GM21526 (cell line): ENCODE measurements at regions not wholly inside any gene's neighbourhood (a gene's known extent, or its start where the extent isn't known, plus 50 kb on each side); places are given as distances from the start of the nearest gene placed in this dataset.
"Not testable (repeated sequence)": the region's sequence is repeated elsewhere in the genome, so short reads cannot be mapped to it uniquely, and the experiment has no call there.

Experiments
- ATAC-seq: cut with Tn5 transposase; IDR thresholded peaks from one replicate; pipeline ENCODE4 v1.9.1; 2021; ENCODE audit warnings: moderate library complexity; ENCODE audit not compliant: unreplicated experiment, low FRiP score

DNA sequence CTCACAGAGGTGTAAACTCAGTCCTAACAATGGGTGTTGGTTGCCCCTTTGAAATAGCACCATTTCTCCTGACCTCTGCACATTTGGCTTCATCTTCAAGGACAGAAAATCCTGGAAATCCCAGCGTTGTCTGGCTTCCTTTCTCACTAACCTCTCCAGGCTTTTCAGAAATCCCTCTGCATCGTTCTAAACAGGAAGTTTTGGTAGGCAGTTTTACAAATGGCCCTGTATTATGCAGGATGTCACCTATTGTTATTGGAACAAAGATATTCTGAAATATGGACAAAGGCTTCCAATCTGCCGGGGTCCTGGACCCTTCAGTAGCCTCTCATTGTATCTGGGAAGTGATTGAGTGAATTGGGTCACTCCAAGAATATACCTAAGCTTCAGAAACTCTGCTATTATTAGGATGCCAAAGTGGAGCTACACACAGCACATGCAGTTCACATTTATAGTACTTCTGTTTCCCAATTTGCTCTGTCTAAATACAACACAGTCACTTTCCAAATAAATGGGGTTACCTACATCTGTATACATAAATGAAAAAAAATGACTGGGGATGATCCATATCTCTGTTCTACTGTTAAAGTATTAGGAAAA lies 134.8 kb upstream of the KLF6 start:
- ATAC-seq, result no peak

DNA sequence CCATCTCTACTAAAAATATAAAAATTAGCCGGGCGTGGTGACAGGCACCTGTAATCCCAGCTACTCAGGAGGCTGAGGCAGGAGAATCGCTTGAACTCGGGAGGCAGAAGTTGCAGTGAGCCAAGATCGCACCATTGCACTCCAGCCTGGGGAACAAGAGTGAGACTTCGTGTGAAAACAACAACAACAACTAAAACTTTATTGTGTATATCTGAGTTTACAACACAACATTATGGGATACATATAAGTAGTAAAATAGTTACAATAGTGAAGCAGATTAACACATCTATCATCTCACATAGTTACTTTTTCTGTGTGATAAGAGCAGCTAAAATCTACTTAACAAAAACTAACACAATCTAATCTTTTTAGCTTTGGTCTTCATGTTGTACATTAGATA lies 132.4 kb upstream of the KLF6 start:
- ATAC-seq, result not testable (repeated sequence)

DNA sequence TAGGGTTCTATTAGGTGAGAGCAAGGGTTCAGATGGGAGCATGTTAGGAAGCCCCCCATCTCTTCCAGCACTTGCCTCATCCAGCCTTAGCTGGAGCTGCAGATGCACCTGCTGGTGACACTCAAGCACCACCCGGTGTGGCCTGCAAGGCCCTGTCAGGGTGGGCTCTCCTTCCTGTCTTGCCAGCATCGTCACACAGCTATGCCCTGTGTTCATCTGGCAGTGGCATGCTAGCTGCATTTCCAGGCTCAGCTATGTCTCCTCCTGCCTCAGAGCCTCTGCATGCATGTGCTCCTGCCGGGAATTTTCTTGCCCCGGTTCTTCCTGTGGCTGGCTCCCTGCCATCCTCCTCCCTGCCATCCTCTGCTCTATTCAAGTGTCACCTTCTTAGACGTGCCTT lies 129.7 kb upstream of the KLF6 start:
- ATAC-seq, result no peak

DNA sequence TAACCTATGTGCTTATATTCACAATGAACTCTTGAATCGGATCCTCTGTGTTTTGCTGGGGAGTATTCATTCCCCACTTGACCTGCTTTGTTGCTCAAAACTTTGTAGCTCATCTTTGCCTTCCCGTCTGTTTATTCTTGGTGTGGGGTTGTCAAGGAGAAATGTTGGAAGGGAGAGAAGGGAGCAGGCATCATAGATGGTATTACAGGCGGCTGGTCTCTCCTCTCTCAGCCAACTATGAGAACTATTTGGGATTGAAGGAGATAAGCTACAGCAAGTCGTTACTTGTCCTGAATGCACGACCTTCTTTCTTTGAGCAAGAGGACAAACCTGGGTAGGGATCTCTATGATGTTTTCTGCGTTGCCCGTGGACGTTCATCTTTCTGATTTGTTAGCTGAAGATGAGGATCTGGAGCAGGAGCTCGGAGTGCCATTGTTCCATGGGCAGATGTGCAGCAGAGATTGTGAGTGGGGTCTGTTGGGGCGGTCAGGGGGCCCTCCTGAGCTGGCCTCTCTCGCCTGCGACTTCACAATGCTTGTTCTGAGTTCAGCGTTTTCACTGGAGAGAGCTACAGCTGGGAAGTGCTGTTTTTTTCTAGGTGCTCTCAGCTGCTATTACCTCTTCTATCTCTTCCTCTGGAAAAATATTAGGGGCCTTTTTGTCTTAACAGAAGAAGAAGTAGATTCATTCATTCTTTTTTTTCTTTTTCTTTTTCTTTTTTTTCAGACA lies 126.9 kb upstream of the KLF6 start:
- ATAC-seq, result no peak

DNA sequence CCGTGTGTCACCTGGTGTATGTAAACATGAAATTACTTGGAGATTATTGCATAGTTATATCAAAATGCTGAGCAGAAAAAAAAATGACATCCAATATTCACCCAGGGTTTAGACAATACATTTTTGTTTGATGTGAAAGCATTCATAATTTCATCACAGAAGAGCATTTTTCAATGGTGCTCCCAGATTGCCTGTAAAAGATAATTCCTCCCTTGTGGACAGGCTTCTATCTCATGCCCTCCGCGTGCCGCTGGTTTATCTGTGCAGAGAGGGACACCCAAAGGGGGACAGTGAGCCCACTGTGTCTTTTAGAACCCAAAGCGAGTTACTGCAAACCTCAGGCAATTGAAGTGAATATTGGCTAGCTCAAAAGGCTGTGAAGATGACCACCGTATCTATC lies 126.2 kb upstream of the KLF6 start:
- no peak for ATAC-seq

DNA sequence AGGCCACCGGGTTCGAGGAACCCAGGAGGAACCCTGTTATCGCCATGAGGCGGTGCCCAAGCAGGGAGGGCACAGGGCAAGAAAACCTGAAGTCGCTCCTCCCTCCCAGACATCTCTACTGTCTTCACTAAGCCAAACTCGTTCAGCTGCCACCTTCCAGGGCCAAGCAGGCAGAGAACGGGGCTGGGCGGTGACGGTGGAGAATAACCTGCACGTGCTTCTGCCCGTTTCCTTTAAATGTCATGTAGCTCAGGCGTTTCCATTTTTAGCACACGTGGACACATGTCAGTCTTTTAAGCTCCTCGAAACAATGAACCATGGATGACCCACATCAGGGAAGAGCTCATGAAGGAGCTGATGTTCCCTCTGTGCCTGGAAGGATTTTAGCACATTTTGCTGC lies 124.3 kb upstream of the KLF6 start:
- no peak for ATAC-seq

DNA sequence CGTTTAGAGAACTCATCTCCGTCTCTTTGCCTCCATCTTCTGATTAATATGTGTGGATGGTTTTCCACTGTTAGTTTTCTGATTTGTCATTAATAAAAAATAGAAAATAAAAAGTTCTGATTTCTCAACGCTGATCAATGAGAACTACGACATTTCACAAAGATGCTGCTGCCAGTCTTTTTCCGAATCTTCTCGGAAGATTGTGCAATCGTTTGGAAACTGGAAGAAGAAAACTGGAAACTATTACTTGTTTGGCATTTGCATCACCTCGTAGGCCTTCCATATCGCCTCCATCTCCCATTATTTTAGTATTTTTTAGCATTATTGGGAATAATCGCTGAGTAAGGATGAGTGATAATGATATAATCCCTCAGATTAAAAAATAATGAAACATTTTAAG lies 123.2 kb upstream of the KLF6 start:
- ATAC-seq, result no peak

DNA sequence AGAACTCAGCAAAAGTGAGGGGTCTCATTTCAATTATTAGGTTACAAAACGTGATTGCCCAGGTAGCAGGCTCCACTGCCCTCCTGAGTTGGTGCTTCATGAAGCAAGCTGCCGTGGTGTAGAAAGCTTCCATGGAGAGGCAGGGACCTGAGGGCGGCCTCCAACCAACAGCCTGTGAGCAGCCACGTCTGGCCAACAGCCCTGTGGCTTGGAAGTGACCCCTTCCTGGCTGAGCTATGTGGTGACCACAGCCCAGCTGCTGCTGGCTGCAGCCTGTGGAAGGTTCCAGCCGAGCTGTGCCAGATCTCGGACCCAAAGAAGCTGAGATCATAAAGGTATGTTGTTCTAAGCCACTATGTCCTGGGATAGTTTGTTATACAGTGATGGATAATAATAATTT lies 122.5 kb upstream of the KLF6 start:
- no peak for ATAC-seq

DNA sequence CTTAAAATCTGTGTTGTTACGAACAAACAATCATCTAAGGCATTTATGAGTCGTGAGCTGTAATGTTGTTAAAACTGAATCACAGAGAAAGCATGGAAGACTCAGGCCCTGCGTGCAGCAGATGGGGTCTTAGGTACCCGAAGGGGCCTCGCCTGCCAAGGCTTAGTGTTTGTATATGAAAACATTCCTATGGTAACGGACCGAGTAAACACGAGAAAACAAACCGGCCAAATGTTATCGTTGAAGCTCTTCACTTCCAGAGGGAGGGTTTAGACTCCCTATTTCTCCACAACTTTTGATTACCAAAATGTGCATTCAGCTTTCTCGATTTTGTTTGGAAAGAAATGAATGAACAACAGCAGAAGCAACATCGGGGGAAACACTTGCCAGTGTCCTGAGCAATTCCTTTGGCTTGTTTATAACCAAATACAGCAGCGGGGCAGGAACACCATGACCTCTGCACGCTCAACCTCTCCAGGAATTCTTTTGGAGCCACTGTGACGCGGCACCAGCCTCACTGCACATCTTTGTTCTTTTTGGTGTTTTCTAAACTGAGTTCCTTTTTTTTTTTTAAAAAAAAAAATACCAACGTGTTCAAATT lies 121.6 kb upstream of the KLF6 start:
- no peak for ATAC-seq

DNA sequence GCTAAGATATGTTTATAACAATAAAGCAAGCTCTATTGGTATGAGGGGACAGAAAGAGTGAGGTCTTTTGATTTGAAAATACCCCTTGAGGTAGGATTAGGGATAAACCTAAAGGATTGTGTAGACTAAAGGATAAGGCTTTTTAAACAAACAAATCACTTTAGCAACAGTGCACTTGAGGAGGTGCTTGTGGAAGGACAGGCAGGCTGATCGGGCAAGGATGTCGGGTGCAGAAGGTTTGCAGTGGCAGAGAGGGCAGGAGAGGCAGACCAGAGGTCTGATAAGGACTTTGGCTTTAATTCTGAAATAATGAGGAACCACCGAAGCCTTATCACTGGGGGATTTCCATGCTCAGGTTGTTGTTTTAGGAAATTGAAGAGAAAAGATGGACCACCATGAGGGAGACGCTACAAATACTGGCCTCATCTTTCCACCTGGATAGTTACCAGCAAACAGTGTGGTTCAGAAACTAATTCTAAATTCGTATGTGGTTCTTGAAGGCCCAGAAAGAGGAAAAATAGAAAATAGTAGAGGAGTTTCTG lies 119.5 kb upstream of the KLF6 start:
- ATAC-seq, result no peak

DNA sequence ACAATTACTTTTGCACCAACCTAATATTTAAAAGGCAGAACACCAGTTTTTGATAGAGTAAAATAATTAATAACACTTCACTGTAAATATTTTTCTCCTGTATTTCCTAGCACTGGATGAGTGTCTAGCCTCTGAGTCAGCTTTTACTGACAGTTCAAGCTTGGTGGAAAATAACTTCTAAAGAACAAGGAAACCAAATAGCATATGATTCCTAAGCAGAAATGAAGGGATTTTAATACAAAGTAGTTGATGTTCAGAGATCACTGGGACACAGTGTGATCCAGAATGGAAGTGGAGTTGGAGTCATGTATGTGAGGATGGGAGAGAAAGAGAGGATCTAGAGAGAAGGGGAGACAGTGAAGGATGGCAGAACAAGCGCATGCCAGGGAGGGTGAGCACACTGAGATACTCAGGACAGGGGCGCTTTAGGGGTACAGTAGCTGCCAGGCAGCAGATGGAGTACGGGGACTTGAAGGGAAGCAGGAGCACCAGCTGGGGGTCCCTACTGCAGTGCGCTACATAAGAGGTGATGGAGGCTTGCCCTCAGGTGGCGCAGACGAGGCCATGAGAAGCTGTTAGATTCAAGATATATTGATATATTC lies 117.9 kb upstream of the KLF6 start:
- no peak for ATAC-seq

DNA sequence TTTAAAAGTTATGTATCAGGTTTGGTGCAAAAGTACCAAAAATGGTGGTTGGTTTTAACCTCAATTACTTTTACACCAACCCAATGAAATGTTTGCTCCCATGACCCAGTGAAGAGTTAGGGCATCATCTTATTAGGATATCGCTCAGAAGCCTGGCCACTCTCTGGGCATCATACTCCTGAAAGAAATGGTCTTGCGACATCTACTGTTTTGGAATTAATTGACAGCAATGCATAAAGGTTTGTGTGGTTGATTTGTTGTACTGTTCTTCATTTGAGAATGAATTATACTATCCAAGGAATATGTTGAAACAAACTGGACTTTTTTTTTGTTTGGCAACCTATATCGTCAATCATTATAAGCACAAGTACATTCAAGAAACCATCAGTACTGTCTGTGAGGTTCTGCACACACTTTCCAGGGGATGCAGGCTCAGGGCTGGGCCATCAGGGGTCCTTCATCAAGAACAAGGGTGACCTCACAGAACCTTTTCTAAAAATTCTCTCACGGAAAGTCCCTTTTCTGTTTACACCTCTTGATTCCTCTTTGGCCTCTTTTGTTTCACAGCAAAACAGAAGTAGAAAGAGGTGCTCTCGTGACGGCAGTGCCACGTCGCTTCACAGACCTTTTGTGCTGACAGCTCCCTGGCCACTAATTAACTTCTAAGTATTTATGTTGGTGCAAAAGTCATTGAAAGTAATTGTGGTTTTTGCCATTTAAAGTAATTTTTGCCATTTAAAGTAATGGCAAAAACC lies 117.2 kb upstream of the KLF6 start:
- peak; percentile 89 for ATAC-seq

DNA sequence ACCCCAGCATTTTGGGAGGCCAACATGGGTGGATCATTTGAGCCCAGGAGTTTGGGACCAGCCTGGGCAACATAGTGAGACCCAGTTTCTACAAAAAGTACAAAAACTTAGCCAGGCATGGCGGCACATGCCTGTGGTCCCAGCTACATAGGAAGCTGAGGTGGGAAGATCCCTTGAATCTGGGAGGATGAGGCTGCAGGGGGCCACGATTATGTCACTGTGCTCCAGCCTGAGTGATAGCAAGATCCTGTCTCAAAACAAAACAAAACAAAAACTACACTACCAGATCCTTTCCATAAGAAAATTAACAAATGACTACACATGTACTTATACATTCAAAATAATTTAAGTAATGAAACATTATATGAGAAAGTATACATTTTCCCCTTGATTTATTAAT lies 116.4 kb upstream of the KLF6 start:
- ATAC-seq, result no peak

DNA sequence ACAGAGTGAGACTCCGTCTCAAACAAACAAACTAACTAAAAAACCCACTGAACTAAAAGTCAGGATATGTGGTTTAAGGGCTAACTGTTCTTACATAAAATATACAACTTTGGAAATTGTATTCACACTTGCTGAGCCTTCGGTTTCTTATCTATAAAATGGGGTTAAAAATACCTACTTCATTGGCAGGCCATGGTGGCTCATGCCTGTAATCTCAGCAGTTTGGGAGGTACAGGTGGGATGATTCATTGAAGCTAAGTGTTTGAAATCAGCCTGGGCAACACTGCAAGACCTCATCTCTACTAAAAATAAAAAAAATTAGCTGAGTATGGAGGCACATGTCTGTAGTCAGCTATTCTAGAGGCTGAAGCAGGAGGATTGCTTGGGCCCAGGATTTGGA lies 115.4 kb upstream of the KLF6 start:
- ATAC-seq, result no peak

DNA sequence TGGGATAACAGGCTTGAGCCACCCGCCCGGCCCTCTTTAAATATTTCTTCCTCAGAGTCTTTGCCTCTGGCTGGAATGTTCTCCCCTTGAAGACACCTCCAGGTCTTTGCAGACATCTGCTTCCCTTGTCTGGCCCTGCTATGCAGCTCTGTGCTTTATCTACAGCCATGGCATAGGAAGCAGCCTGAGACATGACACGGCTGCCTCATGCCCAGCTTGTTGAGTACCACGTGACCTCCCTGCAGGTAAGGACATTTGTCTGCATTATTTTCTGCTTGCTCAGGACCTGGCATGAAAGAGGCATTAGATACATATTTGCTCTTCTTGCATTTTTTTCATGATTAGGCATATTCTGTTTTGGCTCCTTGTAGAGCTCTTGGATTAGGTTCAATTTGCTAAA lies 113.8 kb upstream of the KLF6 start:
- no peak for ATAC-seq

DNA sequence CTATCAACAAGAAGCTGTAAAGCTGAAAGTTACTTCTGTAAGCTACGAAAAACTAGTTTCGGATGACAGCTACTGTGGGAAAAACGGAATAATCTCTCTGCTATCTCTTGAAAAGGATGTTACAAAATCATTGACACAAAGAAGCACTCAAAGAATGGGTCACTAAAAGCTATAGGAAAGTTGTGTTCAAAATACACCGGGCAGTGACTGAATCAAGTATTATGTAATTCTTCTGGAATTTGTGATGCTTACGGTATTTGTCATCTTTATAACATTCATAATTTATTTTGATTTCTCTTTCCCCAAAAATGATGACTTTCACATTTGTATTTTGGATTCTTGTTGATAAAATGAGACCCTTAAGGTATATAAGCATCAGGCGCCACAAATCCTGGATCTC lies 112.1 kb upstream of the KLF6 start:
- ATAC-seq, result no peak

DNA sequence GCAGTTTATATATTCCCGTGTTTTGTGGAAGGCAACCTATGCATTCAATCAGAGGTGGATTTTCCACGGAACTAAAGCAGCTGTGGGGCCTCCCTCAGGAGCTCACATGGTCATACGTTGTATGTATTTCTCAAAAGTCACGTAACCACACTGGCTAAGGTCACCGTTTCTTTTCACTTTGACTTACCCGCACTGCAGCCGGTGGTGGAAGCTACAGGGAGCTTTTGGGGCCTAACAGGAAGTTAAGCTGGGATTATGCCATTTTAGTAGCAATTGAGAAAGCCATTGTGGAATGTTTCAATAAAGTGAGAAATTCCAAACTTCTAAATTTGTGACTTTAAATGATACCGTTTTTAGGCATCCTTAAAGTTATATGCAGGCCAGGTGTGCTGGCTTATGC lies 111.2 kb upstream of the KLF6 start:
- ATAC-seq, result no peak

DNA sequence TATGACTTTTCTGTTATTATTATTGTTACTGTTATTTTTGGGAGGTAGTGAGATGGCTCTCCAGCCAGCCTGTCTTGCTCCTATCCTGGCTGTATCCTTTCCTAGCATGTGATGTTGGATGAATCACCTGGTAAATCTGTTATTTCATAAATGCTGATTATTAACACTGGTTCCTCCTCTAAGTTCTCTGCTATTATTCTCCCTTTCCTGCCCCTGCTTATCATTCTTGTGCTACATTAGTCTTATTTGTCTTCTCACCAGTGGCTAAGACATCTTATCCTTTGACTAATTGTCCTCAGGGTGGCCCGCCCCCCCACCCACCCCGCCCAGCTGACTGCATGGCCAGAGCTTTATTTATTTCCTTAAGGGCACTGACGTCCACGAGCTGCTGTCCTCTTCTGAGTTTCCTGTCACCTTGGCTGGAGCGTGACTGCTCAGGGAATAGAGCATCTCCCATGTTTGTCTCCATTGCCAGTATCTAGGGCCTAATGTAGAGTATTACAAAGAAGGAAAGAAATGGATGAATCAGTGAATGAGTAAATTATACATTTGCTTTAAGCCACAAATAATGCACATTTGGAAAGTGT lies 110.1 kb upstream of the KLF6 start:
- ATAC-seq, result no peak

DNA sequence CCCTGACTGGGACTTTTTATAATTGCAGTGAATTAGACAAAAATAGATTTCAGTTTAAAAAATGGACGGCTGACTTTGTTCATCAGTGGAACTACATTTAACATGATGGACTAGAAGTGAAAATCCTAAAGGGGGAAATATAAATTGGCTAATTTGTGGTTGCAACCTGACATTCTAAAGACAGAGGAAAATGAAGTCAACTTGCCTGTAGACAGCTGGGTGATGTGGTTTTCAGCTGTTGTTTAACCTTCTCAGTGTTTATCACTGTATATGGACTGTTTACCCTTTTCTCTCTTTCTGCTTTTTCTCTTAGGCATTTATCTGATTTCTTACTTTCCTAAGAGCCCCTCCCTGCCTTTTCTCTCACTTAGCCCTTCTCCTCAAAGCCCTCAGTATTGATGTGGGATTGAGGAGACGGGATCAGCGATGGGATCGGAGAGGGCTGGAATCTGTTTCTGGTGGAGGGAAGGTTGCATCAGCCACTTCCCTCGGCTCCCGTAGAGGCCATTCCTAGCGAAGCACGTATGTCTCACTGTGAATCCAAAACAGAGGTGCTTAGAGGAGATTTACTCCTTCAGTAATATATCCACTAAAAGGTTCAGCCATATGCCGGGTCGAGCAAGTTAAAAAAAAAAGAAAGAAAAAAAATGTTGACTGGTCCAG lies 109.0 kb upstream of the KLF6 start:
- ATAC-seq, result no peak
